DND-41 (cell line): ENCODE measurements at regions not wholly inside any gene's neighbourhood (a gene's known extent, or its start where the extent isn't known, plus 50 kb on each side); places are given as distances from the start of the nearest gene placed in this dataset.

Source experiments
- ATAC-seq: fragments of 200-7000 bp; cut with Tn5 transposase; 3 replicates; pipeline ENCODE4 v1.9.1; 2021; ENCODE audit warnings: low read depth; ENCODE audit not compliant: insufficient read depth
- DNase-seq: peaks from one replicate; pipeline ENCODE4 v3.0.0-alpha.2; 2020
- H2AFZ ChIP-seq: 2 replicates; pipeline ENCODE4 v1.6.0; 2012; ENCODE audit warnings: low read depth, low read length
- H3K27ac ChIP-seq: 2 replicates; pipeline ENCODE4 v1.5.1; 2012; ENCODE audit warnings: low read length, inconsistent platforms
- H3K27me3 ChIP-seq: fragments of 200-600 bp; sonication (generic); 2 replicates; pipeline ENCODE4 v1.6.0; 2012; ENCODE audit warnings: low read length, mild to moderate bottlenecking, inconsistent platforms; ENCODE audit not compliant: insufficient read depth, poor library complexity
- H3K36me3 ChIP-seq: 2 replicates; pipeline ENCODE4 v1.5.1; 2012; ENCODE audit warnings: low read length, inconsistent platforms; ENCODE audit not compliant: insufficient read depth
- H3K4me1 ChIP-seq: 2 replicates; pipeline ENCODE4 v1.5.1; 2012; ENCODE audit warnings: mild to moderate bottlenecking, low read length; ENCODE audit not compliant: insufficient read depth
- H3K4me2 ChIP-seq: 2 replicates; pipeline ENCODE4 v1.6.0; 2012; ENCODE audit warnings: mild to moderate bottlenecking, moderate library complexity, low read length, inconsistent platforms; ENCODE audit not compliant: insufficient read depth
- H3K4me3 ChIP-seq, 2 experiments: fragments of 200-600 bp in 1 of 2; shearing (Covaris generic) in 1 of 2; 2 replicates each; pipeline ENCODE4 v1.5.1; 2012 to 2016; ENCODE audit warnings: inconsistent platforms in 2 of 2, low read length in 2 of 2, mild to moderate bottlenecking in 2 of 2, low read depth in 1 of 2, moderate library complexity in 1 of 2
- H3K79me2 ChIP-seq: 2 replicates; pipeline ENCODE4 v1.6.0; 2012; ENCODE audit warnings: low read length, inconsistent platforms; ENCODE audit not compliant: insufficient read depth
- H3K9ac ChIP-seq: 2 replicates; pipeline ENCODE4 v1.6.0; 2012; ENCODE audit warnings: low read depth, mild to moderate bottlenecking, inconsistent platforms, low read length, moderate library complexity
- H3K9me3 ChIP-seq: 2 replicates; pipeline ENCODE4 v1.5.1; 2012; ENCODE audit warnings: low read length, moderate library complexity, mild to moderate bottlenecking, inconsistent platforms; ENCODE audit not compliant: insufficient read depth, severe bottlenecking
- H4K20me1 ChIP-seq: 2 replicates; pipeline ENCODE4 v1.6.0; 2012; ENCODE audit warnings: low read length; ENCODE audit not compliant: insufficient read depth
- CTCF ChIP-seq: IDR thresholded peaks from 2 replicates; pipeline ENCODE4 v1.5.1; 2012; ENCODE audit warnings: borderline replicate concordance, low read length, moderate library complexity, mild to moderate bottlenecking; ENCODE audit not compliant: poor library complexity, severe bottlenecking; ENCODE audit errors: extremely low read depth
- EZH2 ChIP-seq: IDR thresholded peaks from 3 replicates; pipeline ENCODE4 v1.6.1; 2012; ENCODE audit warnings: borderline replicate concordance, low read depth, mild to moderate bottlenecking, moderate library complexity, low read length, inconsistent platforms; ENCODE audit not compliant: severe bottlenecking

- no peak overlapping the region for H3K4me2 ChIP-seq
- no peak overlapping the region for H2AFZ ChIP-seq
- no peak overlapping the region for H3K27ac ChIP-seq
- H3K4me3 ChIP-seq: no peak overlapping the region
- no peak for TF ChIP-seq EZH2
- TF ChIP-seq CTCF: no peak
- H3K79me2 ChIP-seq: no peaks in the 10 kb centered on the region
- no peaks in the 10 kb centered on the region for H3K36me3 ChIP-seq
- ATAC-seq (no peak), DNase-seq (no peak)
- H3K9me3 ChIP-seq: no peaks in the 10 kb centered on the region
- H3K9ac ChIP-seq: no peak overlapping the region
- peaks cover 8% of the 10 kb centered on the region; the same call in 1 of the 2 replicates for H4K20me1 ChIP-seq
- H3K27me3 ChIP-seq: no peaks in the 10 kb centered on the region
- no peaks in the 10 kb centered on the region for H3K4me1 ChIP-seq
Measured at GRCh38 chr22:48647606-48648515, 1179.8 kb downstream of the BRD1 start.

GRCh38 chr22:48647051-48647450 lies 1180.6 kb downstream of the BRD1 start:
- ATAC-seq: no peak
- no peaks in the 10 kb centered on the region for H3K9me3 ChIP-seq
- no peak overlapping the region for H2AFZ ChIP-seq

GRCh38 chr22:48646216-48646925 lies 1181.3 kb downstream of the BRD1 start:
- Histone ChIP-seq H3K9ac (no peak overlapping the region), H3K9me3 (no peaks in the 10 kb centered on the region)
- DNase-seq: no peak

More at GRCh38 chr22:48647051-48647450, 1180.6 kb downstream of the BRD1 start:
- no peaks in the 10 kb centered on the region for H3K79me2 ChIP-seq
- no peaks in the 10 kb centered on the region for H3K4me1 ChIP-seq
- H3K9ac ChIP-seq: no peak overlapping the region
- no peak overlapping the region for H3K27ac ChIP-seq
- peaks cover 8% of the 10 kb centered on the region; the same call in 1 of the 2 replicates for H4K20me1 ChIP-seq
- no peaks in the 10 kb centered on the region for H3K36me3 ChIP-seq
- no peaks in the 10 kb centered on the region for H3K27me3 ChIP-seq
- no peak for DNase-seq
- H3K4me2 ChIP-seq: no peak overlapping the region
- H3K4me3 ChIP-seq: no peak overlapping the region
- TF ChIP-seq EZH2 (no peak), CTCF (no peak)

More at GRCh38 chr22:48646216-48646925, 1181.3 kb downstream of the BRD1 start:
- Histone ChIP-seq H3K27ac (no peak overlapping the region), H2AFZ (no peak overlapping the region), H3K27me3 (no peaks in the 10 kb centered on the region), H3K79me2 (no peaks in the 10 kb centered on the region), H3K4me1 (peaks cover 2% of the 10 kb centered on the region; the same call in 1 of the 2 replicates), H3K4me2 (no peak overlapping the region), H4K20me1 (peaks cover 8% of the 10 kb centered on the region; the same call in 1 of the 2 replicates), H3K4me3 (no peak overlapping the region), H3K36me3 (no peaks in the 10 kb centered on the region)
- TF ChIP-seq EZH2: no peak
- no peak for TF ChIP-seq CTCF
- no peak for ATAC-seq
